ENCODE measurements at regions not wholly inside any gene's neighbourhood (a gene's known extent, or its start where the extent isn't known, plus 50 kb on each side); places are given as distances from the start of the nearest gene placed in this dataset.

DNA sequence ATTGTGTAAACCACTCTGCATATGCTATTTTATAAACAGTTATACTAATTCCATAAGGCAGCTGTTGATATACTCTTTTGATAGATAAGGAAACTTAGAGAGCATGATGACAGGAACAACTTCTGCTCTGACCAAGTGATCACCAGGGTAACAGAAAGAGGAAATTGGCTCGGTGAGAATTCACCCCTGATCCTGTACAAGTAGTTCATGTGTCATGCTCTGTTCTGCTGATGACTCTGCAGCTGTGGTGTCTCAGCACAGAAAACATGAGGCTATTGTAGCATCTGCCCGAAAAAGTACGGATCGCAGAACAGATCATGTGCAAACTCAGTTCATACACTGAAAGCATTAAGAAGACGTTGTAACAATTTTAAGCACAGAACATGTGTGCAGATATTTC lies 345.0 kb downstream of the LRIG3 start:
- H3K4me3 ChIP-seq (ENCODE audit: low read depth, low read length) = no peak overlapping the region
- TF ChIP-seq, protein P1, sequence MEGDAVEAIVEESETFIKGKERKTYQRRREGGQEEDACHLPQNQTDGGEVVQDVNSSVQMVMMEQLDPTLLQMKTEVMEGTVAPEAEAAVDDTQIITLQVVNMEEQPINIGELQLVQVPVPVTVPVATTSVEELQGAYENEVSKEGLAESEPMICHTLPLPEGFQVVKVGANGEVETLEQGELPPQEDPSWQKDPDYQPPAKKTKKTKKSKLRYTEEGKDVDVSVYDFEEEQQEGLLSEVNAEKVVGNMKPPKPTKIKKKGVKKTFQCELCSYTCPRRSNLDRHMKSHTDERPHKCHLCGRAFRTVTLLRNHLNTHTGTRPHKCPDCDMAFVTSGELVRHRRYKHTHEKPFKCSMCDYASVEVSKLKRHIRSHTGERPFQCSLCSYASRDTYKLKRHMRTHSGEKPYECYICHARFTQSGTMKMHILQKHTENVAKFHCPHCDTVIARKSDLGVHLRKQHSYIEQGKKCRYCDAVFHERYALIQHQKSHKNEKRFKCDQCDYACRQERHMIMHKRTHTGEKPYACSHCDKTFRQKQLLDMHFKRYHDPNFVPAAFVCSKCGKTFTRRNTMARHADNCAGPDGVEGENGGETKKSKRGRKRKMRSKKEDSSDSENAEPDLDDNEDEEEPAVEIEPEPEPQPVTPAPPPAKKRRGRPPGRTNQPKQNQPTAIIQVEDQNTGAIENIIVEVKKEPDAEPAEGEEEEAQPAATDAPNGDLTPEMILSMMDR (IDR thresholded peaks at IDR 0.05; ENCODE audit: low read depth, low read length) = no peak

DNA sequence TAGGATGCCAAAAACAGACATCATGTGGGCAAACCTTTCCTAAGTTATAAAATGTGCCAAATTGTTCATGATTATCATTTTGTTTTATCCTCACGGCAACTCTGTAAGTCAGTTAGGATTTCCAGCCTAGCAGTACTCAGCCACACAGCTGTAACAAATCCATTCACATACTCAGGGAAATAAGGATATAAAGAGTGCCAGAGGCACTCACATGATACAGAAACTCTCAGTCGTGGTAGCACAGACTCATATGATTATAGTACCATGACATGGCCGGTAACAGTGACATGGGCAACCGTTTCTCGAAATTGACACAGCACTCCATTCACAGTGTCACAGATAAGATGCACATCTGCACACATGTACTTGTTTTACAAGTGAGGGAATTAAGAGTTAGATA lies 344.2 kb downstream of the LRIG3 start:
- TF ChIP-seq, protein P1 (IDR thresholded peaks at IDR 0.05; ENCODE audit: low read depth, low read length) = no peak
- no peak overlapping the region for H3K4me3 ChIP-seq (ENCODE audit: low read depth, low read length)

DNA sequence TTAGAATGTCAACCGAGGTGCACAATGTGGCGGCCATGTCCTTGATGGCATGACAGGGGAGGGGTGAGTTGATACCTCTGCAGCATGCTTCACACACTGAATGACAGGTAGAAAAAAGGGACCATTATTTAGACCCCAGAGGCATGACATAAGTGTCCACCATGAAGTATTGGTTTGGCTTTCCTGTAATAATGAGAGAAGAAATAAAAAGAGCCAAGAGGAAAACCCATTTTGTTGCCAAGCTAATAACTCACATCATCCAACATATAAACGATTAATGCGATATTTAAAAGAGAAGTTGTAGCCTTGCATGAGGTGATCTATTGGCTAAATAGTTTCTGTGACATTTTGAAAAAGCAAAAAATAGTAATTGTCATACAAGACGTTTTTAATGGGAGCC lies 343.4 kb downstream of the LRIG3 start:
- no peak overlapping the region for H3K4me3 ChIP-seq (ENCODE audit: low read depth, low read length)
- TF ChIP-seq, protein P1 (IDR thresholded peaks at IDR 0.05; ENCODE audit: low read depth, low read length) = no peak

DNA sequence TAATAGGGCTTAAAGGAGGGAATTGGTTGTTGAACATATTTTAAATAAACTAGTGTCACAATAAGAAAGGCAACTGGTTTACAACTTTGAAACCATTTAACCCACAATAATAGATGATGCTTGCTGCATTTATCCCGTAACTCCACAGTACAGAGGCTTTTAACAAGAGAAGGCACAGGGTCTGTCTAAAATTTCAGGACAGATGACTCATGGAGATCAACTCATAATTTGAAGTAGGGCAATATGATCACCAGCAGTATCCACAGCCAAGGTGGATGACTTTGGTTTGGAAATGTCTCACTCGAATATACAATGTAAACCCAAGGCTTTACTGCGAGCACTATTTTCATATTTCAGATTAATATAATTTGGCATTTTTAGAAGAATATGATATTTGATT lies 340.2 kb downstream of the LRIG3 start:
- TF ChIP-seq, protein P1 (IDR thresholded peaks at IDR 0.05; ENCODE audit: low read depth, low read length) = no peak
- no peak overlapping the region for H3K4me3 ChIP-seq (ENCODE audit: low read depth, low read length)

DNA sequence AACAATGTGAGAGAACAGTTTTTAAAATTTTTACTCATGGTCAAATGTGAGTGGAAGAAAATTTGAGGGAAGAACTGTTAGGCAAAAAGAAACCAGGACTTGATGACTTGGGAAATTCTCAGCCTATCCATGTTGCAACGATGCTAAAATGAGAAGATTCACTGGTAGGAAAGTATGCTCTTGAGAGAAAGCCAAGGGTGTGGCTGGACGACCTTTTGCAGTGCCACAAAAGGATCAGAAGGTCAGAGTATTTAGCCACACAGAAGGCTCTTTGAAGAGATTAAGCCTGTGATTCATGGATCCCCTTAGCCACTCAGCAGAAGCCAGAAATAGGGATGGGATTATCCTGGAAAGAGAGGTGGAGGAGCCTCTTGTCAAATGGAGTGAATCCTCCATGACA lies 336.8 kb downstream of the LRIG3 start:
- no peak overlapping the region for H3K4me3 ChIP-seq (ENCODE audit: low read depth, low read length)
- TF ChIP-seq, protein P1 (IDR thresholded peaks at IDR 0.05; ENCODE audit: low read depth, low read length) = no peak

DNA sequence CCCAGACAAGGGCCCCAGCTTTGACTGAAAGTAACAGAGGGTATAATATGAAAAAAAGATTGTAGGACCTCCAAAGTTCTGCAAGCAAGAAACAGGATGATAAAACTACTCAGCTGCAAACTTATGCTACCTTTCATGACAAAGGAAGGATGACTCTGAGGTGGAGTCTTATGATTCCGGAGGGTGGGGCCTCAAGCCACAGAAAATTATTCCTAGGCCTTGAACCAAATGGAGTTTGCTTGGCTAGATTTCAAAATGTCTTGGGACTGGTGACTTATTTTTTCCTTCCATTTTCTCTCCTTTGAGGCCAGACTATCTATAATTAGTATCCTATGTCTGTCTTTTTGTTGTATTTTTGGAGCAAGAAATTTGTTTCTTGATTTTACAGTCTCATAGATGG lies 336.4 kb downstream of the LRIG3 start:
- no peak overlapping the region for H3K4me3 ChIP-seq (ENCODE audit: low read depth, low read length)
- TF ChIP-seq, protein P1 (IDR thresholded peaks at IDR 0.05; ENCODE audit: low read depth, low read length) = no peak

DNA sequence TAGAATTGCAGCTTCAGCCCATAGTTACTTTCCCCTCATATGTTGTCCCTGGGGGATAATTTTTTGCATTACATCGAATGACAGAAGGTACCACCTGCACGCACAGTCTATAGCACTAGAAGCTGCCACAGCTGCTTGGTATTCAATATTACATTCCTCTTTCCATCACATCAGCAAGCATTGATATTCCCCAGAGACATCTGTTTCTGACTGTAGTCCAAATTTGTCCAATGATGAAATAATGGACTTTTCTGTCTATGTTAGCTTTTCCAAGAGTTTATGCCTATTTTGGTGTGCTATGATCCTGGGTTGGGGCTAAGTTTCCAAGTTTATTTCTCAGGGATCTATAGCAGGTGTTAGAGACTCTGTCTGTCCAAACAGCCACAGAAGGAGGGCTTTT lies 335.4 kb downstream of the LRIG3 start:
- TF ChIP-seq, protein P1 (IDR thresholded peaks at IDR 0.05; ENCODE audit: low read depth, low read length) = no peak
- no peak overlapping the region for H3K4me3 ChIP-seq (ENCODE audit: low read depth, low read length)

All from WI38 (cell line).